NCI-H1436 (cell line): ENCODE measurements at regions not wholly inside any gene's neighbourhood (a gene's known extent, or its start where the extent isn't known, plus 50 kb on each side); places are given as distances from the start of the nearest gene placed in this dataset.

ENCODE experiments used
- DNase-seq: peaks from one replicate; lab custom pipeline; 2025; lab: John Stamatoyannopoulos, UW

GRCh38 chr15:58235961-58236360 lies 97.8 kb downstream of the AQP9 start:
- DNase-seq = no peak

GRCh38 chr15:58240191-58240932 lies 102.2 kb downstream of the AQP9 start:
- DNase-seq = no peak

- peak; percentile 49 for DNase-seq
Measured at GRCh38 chr15:58241872-58242271, 103.7 kb downstream of the AQP9 start.

- peak; percentile 85 for DNase-seq
Measured at GRCh38 chr15:58243070-58243469, 104.9 kb downstream of the AQP9 start.

- no peak for DNase-seq
Measured at GRCh38 chr15:58244536-58244935, 106.4 kb downstream of the AQP9 start.

GRCh38 chr15:58246041-58246440 lies 107.9 kb downstream of the AQP9 start:
- DNase-seq = no peak

GRCh38 chr15:58247855-58248842 lies 110.0 kb downstream of the AQP9 start:
- DNase-seq = no peak

GRCh38 chr15:58249646-58250312 lies 111.6 kb downstream of the AQP9 start:
- no peak for DNase-seq

- DNase-seq = no peak
Measured at GRCh38 chr15:58252586-58253323, 114.6 kb downstream of the AQP9 start.

- no peak for DNase-seq
Measured at GRCh38 chr15:58257776-58258325, 119.7 kb downstream of the AQP9 start.

GRCh38 chr15:58258501-58259292 lies 120.5 kb downstream of the AQP9 start:
- DNase-seq = peak; percentile 19

GRCh38 chr15:58260205-58260724 lies 122.1 kb downstream of the AQP9 start:
- no peak for DNase-seq

GRCh38 chr15:58260725-58261267 lies 122.6 kb downstream of the AQP9 start:
- peak; percentile 48 for DNase-seq

- DNase-seq = no peak
Measured at GRCh38 chr15:58261368-58261767, 123.2 kb downstream of the AQP9 start.

- no peak for DNase-seq
Measured at GRCh38 chr15:58264053-58264971, 126.1 kb downstream of the AQP9 start.

- DNase-seq = no peak
Measured at GRCh38 chr15:58267051-58267450, 128.9 kb downstream of the AQP9 start.

- no peak for DNase-seq
Measured at GRCh38 chr15:58268746-58269267, 130.6 kb downstream of the AQP9 start.
